ENCODE measurements at regions not wholly inside any gene's neighbourhood (a gene's known extent, or its start where the extent isn't known, plus 50 kb on each side); places are given as distances from the start of the nearest gene placed in this dataset.

- H3K4me3 ChIP-seq (ENCODE audit: low read depth, low read length): no peak overlapping the region
- no peak overlapping the region for H3K27ac ChIP-seq
- no peaks in the 10 kb centered on the region for H3K36me3 ChIP-seq (replicated peaks)
- DNase-seq: no peak
- TF ChIP-seq CTCF (IDR thresholded peaks at IDR 0.05; ENCODE audit: low read depth, low read length, missing control alignments): no peak
- in situ Hi-C loops (cut with HindIII; ENCODE audit: low pct_ligation_motif_present, low sequenced_read_pairs): no loop called here
- H3K27me3 ChIP-seq (replicated peaks): no peaks in the 10 kb centered on the region
Observed at GRCh38 chr3:182725372-182726251, 67.7 kb upstream of the ATP11B start.

GRCh38 chr3:182726258-182727142 is 66.8 kb upstream of the ATP11B start:
- Histone ChIP-seq H3K36me3 (replicated peaks) (no peaks in the 10 kb centered on the region), H3K4me3 (ENCODE audit: low read depth, low read length) (no peak overlapping the region), H3K27me3 (replicated peaks) (no peaks in the 10 kb centered on the region), H3K27ac (no peak overlapping the region)
- DNase-seq: no peak
- no peak for TF ChIP-seq CTCF (IDR thresholded peaks at IDR 0.05; ENCODE audit: low read depth, low read length, missing control alignments)
- in situ Hi-C loops (cut with HindIII; ENCODE audit: low pct_ligation_motif_present, low sequenced_read_pairs): no loop called here

GRCh38 chr3:182728238-182728637 is 65.1 kb upstream of the ATP11B start:
- H3K36me3 ChIP-seq (replicated peaks): no peaks in the 10 kb centered on the region
- H3K4me3 ChIP-seq (ENCODE audit: low read depth, low read length): no peak overlapping the region
- no peak for DNase-seq
- in situ Hi-C loops (cut with HindIII; ENCODE audit: low pct_ligation_motif_present, low sequenced_read_pairs): no loop called here
- no peak overlapping the region for H3K27ac ChIP-seq
- no peaks in the 10 kb centered on the region for H3K27me3 ChIP-seq (replicated peaks)
- no peak for TF ChIP-seq CTCF (IDR thresholded peaks at IDR 0.05; ENCODE audit: low read depth, low read length, missing control alignments)

GRCh38 chr3:182729903-182730674 is 63.2 kb upstream of the ATP11B start:
- H3K27me3 ChIP-seq (replicated peaks): no peaks in the 10 kb centered on the region
- H3K27ac ChIP-seq: no peak overlapping the region
- H3K36me3 ChIP-seq (replicated peaks): no peaks in the 10 kb centered on the region
- H3K4me3 ChIP-seq (ENCODE audit: low read depth, low read length): no peak overlapping the region
- in situ Hi-C loops (cut with HindIII; ENCODE audit: low pct_ligation_motif_present, low sequenced_read_pairs): no loop called here
- TF ChIP-seq CTCF (IDR thresholded peaks at IDR 0.05; ENCODE audit: low read depth, low read length, missing control alignments): no peak
- no peak for DNase-seq

GRCh38 chr3:182730675-182731042 is 62.6 kb upstream of the ATP11B start:
- in situ Hi-C loops (cut with HindIII; ENCODE audit: low pct_ligation_motif_present, low sequenced_read_pairs): no loop called here
- TF ChIP-seq CTCF (IDR thresholded peaks at IDR 0.05; ENCODE audit: low read depth, low read length, missing control alignments): no peak
- no peaks in the 10 kb centered on the region for H3K27me3 ChIP-seq (replicated peaks)
- no peak for DNase-seq
- no peaks in the 10 kb centered on the region for H3K36me3 ChIP-seq (replicated peaks)
- H3K4me3 ChIP-seq (ENCODE audit: low read depth, low read length): no peak overlapping the region
- H3K27ac ChIP-seq: no peak overlapping the region
